ENCODE measurements at regions not wholly inside any gene's neighbourhood (a gene's known extent, or its start where the extent isn't known, plus 50 kb on each side); places are given as distances from the start of the nearest gene placed in this dataset.

GRCh38 chr21:35482096-35482495 is 433.0 kb upstream of the RUNX1 start:
- POLR2A ChIA-PET = no interaction called here
- Histone ChIP-seq H3K36me3 (ENCODE audit: control insufficient read depth in 2 of 2, insufficient read depth in 1 of 2, low read length in 2 of 2) (no peaks in the 10 kb centered on the region), H3K4me3 (ENCODE audit: low read depth, low read length) (no peak overlapping the region), H3K27ac (ENCODE audit: extremely low read depth, low read depth, low read length) (no peak overlapping the region), H3K9me3 (ENCODE audit: control insufficient read depth, insufficient read depth, low read depth, low read length) (no peaks in the 10 kb centered on the region), H3K4me1 (ENCODE audit: control insufficient read depth, insufficient read depth, low read length) (no peaks in the 10 kb centered on the region)
- CTCF ChIA-PET = no interaction called here
- TF ChIP-seq, protein P1, sequence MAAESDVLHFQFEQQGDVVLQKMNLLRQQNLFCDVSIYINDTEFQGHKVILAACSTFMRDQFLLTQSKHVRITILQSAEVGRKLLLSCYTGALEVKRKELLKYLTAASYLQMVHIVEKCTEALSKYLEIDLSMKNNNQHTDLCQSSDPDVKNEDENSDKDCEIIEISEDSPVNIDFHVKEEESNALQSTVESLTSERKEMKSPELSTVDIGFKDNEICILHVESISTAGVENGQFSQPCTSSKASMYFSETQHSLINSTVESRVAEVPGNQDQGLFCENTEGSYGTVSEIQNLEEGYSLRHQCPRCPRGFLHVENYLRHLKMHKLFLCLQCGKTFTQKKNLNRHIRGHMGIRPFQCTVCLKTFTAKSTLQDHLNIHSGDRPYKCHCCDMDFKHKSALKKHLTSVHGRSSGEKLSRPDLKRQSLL (tag by site-specific recombination; IDR thresholded peaks at IDR 0.05) = no peak
- TF ChIP-seq, protein P2, sequence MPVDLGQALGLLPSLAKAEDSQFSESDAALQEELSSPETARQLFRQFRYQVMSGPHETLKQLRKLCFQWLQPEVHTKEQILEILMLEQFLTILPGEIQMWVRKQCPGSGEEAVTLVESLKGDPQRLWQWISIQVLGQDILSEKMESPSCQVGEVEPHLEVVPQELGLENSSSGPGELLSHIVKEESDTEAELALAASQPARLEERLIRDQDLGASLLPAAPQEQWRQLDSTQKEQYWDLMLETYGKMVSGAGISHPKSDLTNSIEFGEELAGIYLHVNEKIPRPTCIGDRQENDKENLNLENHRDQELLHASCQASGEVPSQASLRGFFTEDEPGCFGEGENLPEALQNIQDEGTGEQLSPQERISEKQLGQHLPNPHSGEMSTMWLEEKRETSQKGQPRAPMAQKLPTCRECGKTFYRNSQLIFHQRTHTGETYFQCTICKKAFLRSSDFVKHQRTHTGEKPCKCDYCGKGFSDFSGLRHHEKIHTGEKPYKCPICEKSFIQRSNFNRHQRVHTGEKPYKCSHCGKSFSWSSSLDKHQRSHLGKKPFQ (tag by site-specific recombination; IDR thresholded peaks at IDR 0.05) = no peak
- TF ChIP-seq, protein P3, sequence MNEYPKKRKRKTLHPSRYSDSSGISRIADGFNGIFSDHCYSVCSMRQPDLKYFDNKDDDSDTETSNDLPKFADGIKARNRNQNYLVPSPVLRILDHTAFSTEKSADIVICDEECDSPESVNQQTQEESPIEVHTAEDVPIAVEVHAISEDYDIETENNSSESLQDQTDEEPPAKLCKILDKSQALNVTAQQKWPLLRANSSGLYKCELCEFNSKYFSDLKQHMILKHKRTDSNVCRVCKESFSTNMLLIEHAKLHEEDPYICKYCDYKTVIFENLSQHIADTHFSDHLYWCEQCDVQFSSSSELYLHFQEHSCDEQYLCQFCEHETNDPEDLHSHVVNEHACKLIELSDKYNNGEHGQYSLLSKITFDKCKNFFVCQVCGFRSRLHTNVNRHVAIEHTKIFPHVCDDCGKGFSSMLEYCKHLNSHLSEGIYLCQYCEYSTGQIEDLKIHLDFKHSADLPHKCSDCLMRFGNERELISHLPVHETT (tag by site-specific recombination; IDR thresholded peaks at IDR 0.05) = no peak
- TF ChIP-seq PRDM6 (tag by site-specific recombination; IDR thresholded peaks at IDR 0.05) = no peak
- no peak for TF ChIP-seq MYNN (tag by site-specific recombination; IDR thresholded peaks at IDR 0.05; ENCODE audit: borderline replicate concordance)
- no peak for TF ChIP-seq ZIC2 (tag by site-specific recombination; IDR thresholded peaks at IDR 0.05)
- no peak for TF ChIP-seq OVOL3 (tag by site-specific recombination; IDR thresholded peaks at IDR 0.05)
- no peak for TF ChIP-seq GLIS1 (tag by site-specific recombination; IDR thresholded peaks at IDR 0.05)
- no peak for TF ChIP-seq ZNF707 (tag by site-specific recombination; IDR thresholded peaks at IDR 0.05)
- no peak for TF ChIP-seq ZNF626 (tag by site-specific recombination; IDR thresholded peaks at IDR 0.05)

GRCh38 chr21:35481005-35481404 is 431.9 kb upstream of the RUNX1 start:
- Histone ChIP-seq H3K27ac (ENCODE audit: extremely low read depth, low read depth, low read length) (no peak overlapping the region), H3K36me3 (ENCODE audit: control insufficient read depth in 2 of 2, insufficient read depth in 1 of 2, low read length in 2 of 2) (no peaks in the 10 kb centered on the region), H3K9me3 (ENCODE audit: control insufficient read depth, insufficient read depth, low read depth, low read length) (no peaks in the 10 kb centered on the region), H3K4me1 (ENCODE audit: control insufficient read depth, insufficient read depth, low read length) (no peaks in the 10 kb centered on the region), H3K4me3 (ENCODE audit: low read depth, low read length) (no peak overlapping the region)
- POLR2A ChIA-PET = no interaction called here
- CTCF ChIA-PET = interaction anchor here (0.6 kb wide), 2 partner anchors 545 to 631 kb away, joined by 3 read pairs; no protein-coding TSS in a partner anchor
- no peak for TF ChIP-seq ZNF174 (tag by site-specific recombination; IDR thresholded peaks at IDR 0.05)
- TF ChIP-seq ZXDB (tag by site-specific recombination; IDR thresholded peaks at IDR 0.05) = no peak
- TF ChIP-seq ZNF670 (tag by site-specific recombination; IDR thresholded peaks at IDR 0.05; ENCODE audit: low read depth) = no peak
- no peak for TF ChIP-seq ZBTB17 (tag by site-specific recombination; IDR thresholded peaks at IDR 0.05)
- TF ChIP-seq ZFP37 (tag by site-specific recombination; IDR thresholded peaks at IDR 0.05) = no peak

GRCh38 chr21:35479529-35479928 is 430.4 kb upstream of the RUNX1 start:
- POLR2A ChIA-PET = no interaction called here

More at GRCh38 chr21:35479529-35479928, 430.4 kb upstream of the RUNX1 start:
- CTCF ChIA-PET = interaction anchor here (0.6 kb wide), 1 partner anchor 16 kb away, joined by 3 read pairs; no protein-coding TSS in a partner anchor
- TF ChIP-seq ZNF837 (tag by site-specific recombination; IDR thresholded peaks at IDR 0.05) = no peak
- no peak for TF ChIP-seq ZNF174 (tag by site-specific recombination; IDR thresholded peaks at IDR 0.05)
- TF ChIP-seq ZNF660 (tag by site-specific recombination; IDR thresholded peaks at IDR 0.05) = no peak
- no peak for TF ChIP-seq ZNF214 (tag by site-specific recombination; IDR thresholded peaks at IDR 0.05; ENCODE audit: borderline replicate concordance)
- TF ChIP-seq ZNF843 (tag by site-specific recombination; IDR thresholded peaks at IDR 0.05) = no peak
- TF ChIP-seq RBAK (tag by site-specific recombination; IDR thresholded peaks at IDR 0.05) = no peak
- TF ChIP-seq, protein P4, sequence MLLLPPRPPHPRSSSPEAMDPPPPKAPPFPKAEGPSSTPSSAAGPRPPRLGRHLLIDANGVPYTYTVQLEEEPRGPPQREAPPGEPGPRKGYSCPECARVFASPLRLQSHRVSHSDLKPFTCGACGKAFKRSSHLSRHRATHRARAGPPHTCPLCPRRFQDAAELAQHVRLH (tag by site-specific recombination; IDR thresholded peaks at IDR 0.05) = no peak
- no peak for TF ChIP-seq ZFP37 (tag by site-specific recombination; IDR thresholded peaks at IDR 0.05)
- no peak for TF ChIP-seq WT1 (tag by site-specific recombination; IDR thresholded peaks at IDR 0.05)
- no peaks in the 10 kb centered on the region for H3K36me3 ChIP-seq (ENCODE audit: control insufficient read depth in 2 of 2, insufficient read depth in 1 of 2, low read length in 2 of 2)
- H3K4me1 ChIP-seq (ENCODE audit: control insufficient read depth, insufficient read depth, low read length) = no peaks in the 10 kb centered on the region
- H3K4me3 ChIP-seq (ENCODE audit: low read depth, low read length) = no peak overlapping the region
- no peak overlapping the region for H3K27ac ChIP-seq (ENCODE audit: extremely low read depth, low read depth, low read length)
- no peaks in the 10 kb centered on the region for H3K9me3 ChIP-seq (ENCODE audit: control insufficient read depth, insufficient read depth, low read depth, low read length)

Measured in HEK293 (cell line).